Nephron (organoid): ENCODE measurements at regions not wholly inside any gene's neighbourhood (a gene's known extent, or its start where the extent isn't known, plus 50 kb on each side); places are given as distances from the start of the nearest gene placed in this dataset.

Experiments
- H3K27ac Mint-ChIP-seq, 3 experiments: 2 replicates each; pipeline ENCODE4 v1.8.0; 2020; ENCODE audit warnings: mixed read lengths in 3 of 3, mild to moderate bottlenecking in 2 of 3, moderate library complexity in 1 of 3
- H3K27me3 Mint-ChIP-seq: 2 replicates; pipeline ENCODE4 v1.8.0; 2021; ENCODE audit warnings: low read depth, mild to moderate bottlenecking, moderate library complexity, mixed read lengths
- H3K36me3 Mint-ChIP-seq: 2 replicates; pipeline ENCODE4 v1.8.0; 2020; ENCODE audit warnings: low read depth, mixed read lengths
- H3K4me1 Mint-ChIP-seq: 2 replicates; pipeline ENCODE4 v1.8.0; 2020; ENCODE audit warnings: mixed read lengths
- H3K4me3 Mint-ChIP-seq, 3 experiments: 2 replicates each; pipeline ENCODE4 v1.8.0; 2020; ENCODE audit warnings: mild to moderate bottlenecking in 3 of 3, mixed read lengths in 3 of 3, moderate library complexity in 2 of 3
- H3K9me3 Mint-ChIP-seq: 2 replicates; pipeline ENCODE4 v1.8.0; 2020; ENCODE audit warnings: mixed read lengths
- CTCF ChIP-seq, 3 experiments: fragments of 200-600 bp; sonication (generic); IDR thresholded peaks; one replicate each; pipeline ENCODE4 v1.5.0; 2021; ENCODE audit warnings: antibody characterized with exemption in 3 of 3; ENCODE audit not compliant: unreplicated experiment in 3 of 3

GRCh38 chr10:78162853-78163252 is 129.2 kb downstream of the RPS24 start:
- TF ChIP-seq CTCF (IDR thresholded peaks at IDR 0.05; ENCODE audit: unreplicated experiment in 3 of 3): no peak
- H3K9me3 Mint-ChIP-seq: peaks cover 2% of the 10 kb centered on the region
- H3K4me1 Mint-ChIP-seq: no peaks in the 10 kb centered on the region
- H3K36me3 Mint-ChIP-seq: no peaks in the 10 kb centered on the region
- H3K27me3 Mint-ChIP-seq: peaks cover 17% of the 10 kb centered on the region
- H3K27ac Mint-ChIP-seq: no peak overlapping the region
- H3K4me3 Mint-ChIP-seq: no peak overlapping the region

- no peak overlapping the region for H3K27ac Mint-ChIP-seq
- no peaks in the 10 kb centered on the region for H3K36me3 Mint-ChIP-seq
- H3K4me1 Mint-ChIP-seq: no peaks in the 10 kb centered on the region
- H3K4me3 Mint-ChIP-seq: no peak overlapping the region
- peaks cover 5% of the 10 kb centered on the region for H3K9me3 Mint-ChIP-seq
- H3K27me3 Mint-ChIP-seq: peaks cover 10% of the 10 kb centered on the region
- no peak for TF ChIP-seq CTCF (IDR thresholded peaks at IDR 0.05; ENCODE audit: unreplicated experiment in 3 of 3)
Measured at GRCh38 chr10:78164702-78165101, 131.0 kb downstream of the RPS24 start.

GRCh38 chr10:78165172-78165571 is 131.5 kb downstream of the RPS24 start:
- peaks cover 10% of the 10 kb centered on the region for H3K27me3 Mint-ChIP-seq
- no peaks in the 10 kb centered on the region for H3K4me1 Mint-ChIP-seq
- H3K9me3 Mint-ChIP-seq: peaks cover 5% of the 10 kb centered on the region
- H3K36me3 Mint-ChIP-seq: no peaks in the 10 kb centered on the region
- no peak overlapping the region for H3K27ac Mint-ChIP-seq
- no peak for TF ChIP-seq CTCF (IDR thresholded peaks at IDR 0.05; ENCODE audit: unreplicated experiment in 3 of 3)
- no peak overlapping the region for H3K4me3 Mint-ChIP-seq

GRCh38 chr10:78165617-78166016 is 132.0 kb downstream of the RPS24 start:
- H3K27ac Mint-ChIP-seq: no peak overlapping the region
- peaks cover 5% of the 10 kb centered on the region for H3K9me3 Mint-ChIP-seq
- peaks cover 10% of the 10 kb centered on the region for H3K27me3 Mint-ChIP-seq
- no peak overlapping the region for H3K4me3 Mint-ChIP-seq
- no peaks in the 10 kb centered on the region for H3K4me1 Mint-ChIP-seq
- TF ChIP-seq CTCF (IDR thresholded peaks at IDR 0.05; ENCODE audit: unreplicated experiment in 3 of 3): peak in 2 of 3 experiments; percentile 9 to 24
- no peaks in the 10 kb centered on the region for H3K36me3 Mint-ChIP-seq

GRCh38 chr10:78166261-78166660 is 132.6 kb downstream of the RPS24 start:
- Mint-ChIP-seq H3K4me3 (no peak overlapping the region), H3K9me3 (peaks cover 5% of the 10 kb centered on the region), H3K4me1 (no peaks in the 10 kb centered on the region), H3K27me3 (peaks cover 10% of the 10 kb centered on the region), H3K36me3 (no peaks in the 10 kb centered on the region), H3K27ac (no peak overlapping the region)
- no peak for TF ChIP-seq CTCF (IDR thresholded peaks at IDR 0.05; ENCODE audit: unreplicated experiment in 3 of 3)

GRCh38 chr10:78169214-78169613 is 135.6 kb downstream of the RPS24 start:
- Mint-ChIP-seq H3K36me3 (no peaks in the 10 kb centered on the region), H3K4me1 (no peaks in the 10 kb centered on the region), H3K27ac (no peak overlapping the region), H3K27me3 (peaks cover 12% of the 10 kb centered on the region), H3K4me3 (no peak overlapping the region), H3K9me3 (peaks cover 7% of the 10 kb centered on the region)
- no peak for TF ChIP-seq CTCF (IDR thresholded peaks at IDR 0.05; ENCODE audit: unreplicated experiment in 3 of 3)
